ENCODE measurements at regions not wholly inside any gene's neighbourhood (a gene's known extent, or its start where the extent isn't known, plus 50 kb on each side); places are given as distances from the start of the nearest gene placed in this dataset.
"Not testable (repeated sequence)": the region's sequence is repeated elsewhere in the genome, so short reads cannot be mapped to it uniquely, and the experiment has no call there.

GRCh38 chr6:170738263-170738662 lies 153.8 kb upstream of the PDCD2 start:
- H3K4me1 Mint-ChIP-seq (ENCODE audit: low read depth); H3K9me3 Mint-ChIP-seq; H3K4me3 Mint-ChIP-seq; DNase-seq; ATAC-seq (replicated peaks in 1 of 2); H3K27ac Mint-ChIP-seq; H3K36me3 Mint-ChIP-seq (ENCODE audit: insufficient read depth in 2 of 2); H3K27me3 Mint-ChIP-seq (ENCODE audit: low read depth): not testable (repeated sequence)

GRCh38 chr6:170736339-170736738 lies 151.9 kb upstream of the PDCD2 start:
- H3K36me3 Mint-ChIP-seq (ENCODE audit: insufficient read depth in 2 of 2); H3K4me1 Mint-ChIP-seq (ENCODE audit: low read depth); H3K4me3 Mint-ChIP-seq; DNase-seq; H3K27me3 Mint-ChIP-seq (ENCODE audit: low read depth); ATAC-seq (replicated peaks in 1 of 2); H3K9me3 Mint-ChIP-seq; H3K27ac Mint-ChIP-seq: not testable (repeated sequence)

GRCh38 chr6:170717082-170717481 lies 132.6 kb upstream of the PDCD2 start:
- not testable (repeated sequence) for H3K4me3 Mint-ChIP-seq; H3K36me3 Mint-ChIP-seq (ENCODE audit: insufficient read depth in 2 of 2); H3K27ac Mint-ChIP-seq; H3K4me1 Mint-ChIP-seq (ENCODE audit: low read depth); ATAC-seq (replicated peaks in 1 of 2); H3K9me3 Mint-ChIP-seq; H3K27me3 Mint-ChIP-seq (ENCODE audit: low read depth)
- peak in 1 of 2 donors; percentile 20 for DNase-seq

- H3K9me3 Mint-ChIP-seq; DNase-seq; H3K4me3 Mint-ChIP-seq; ATAC-seq (replicated peaks in 1 of 2); H3K4me1 Mint-ChIP-seq (ENCODE audit: low read depth); H3K27ac Mint-ChIP-seq; H3K27me3 Mint-ChIP-seq (ENCODE audit: low read depth); H3K36me3 Mint-ChIP-seq (ENCODE audit: insufficient read depth in 2 of 2): not testable (repeated sequence)
Measured at GRCh38 chr6:170712702-170713101, 128.3 kb upstream of the PDCD2 start.

- not testable (repeated sequence) for ATAC-seq (replicated peaks in 1 of 2); DNase-seq; H3K36me3 Mint-ChIP-seq (ENCODE audit: insufficient read depth in 2 of 2); H3K27ac Mint-ChIP-seq; H3K9me3 Mint-ChIP-seq; H3K4me1 Mint-ChIP-seq (ENCODE audit: low read depth); H3K4me3 Mint-ChIP-seq; H3K27me3 Mint-ChIP-seq (ENCODE audit: low read depth)
Measured at GRCh38 chr6:170700178-170700577, 115.7 kb upstream of the PDCD2 start.
